PC-3 (cell line): ENCODE measurements at regions not wholly inside any gene's neighbourhood (a gene's known extent, or its start where the extent isn't known, plus 50 kb on each side); places are given as distances from the start of the nearest gene placed in this dataset.

Experiments
- EZH2 ChIP-seq: fragments of 300-600 bp; sonication (generic); IDR thresholded peaks from one replicate; pipeline ENCODE4 v1.6.1; 2017; ENCODE audit warnings: antibody characterized with exemption, mild to moderate bottlenecking, low read length; ENCODE audit not compliant: unreplicated experiment
- TF ChIP-seq, protein P1 (sequence below): fragments of 300-600 bp; sonication (generic); conservative IDR thresholded peaks from 2 replicates; pipeline ENCODE4 v1.5.1; 2017; ENCODE audit warnings: antibody characterized with exemption, low read depth, mild to moderate bottlenecking, low read length

DNA sequence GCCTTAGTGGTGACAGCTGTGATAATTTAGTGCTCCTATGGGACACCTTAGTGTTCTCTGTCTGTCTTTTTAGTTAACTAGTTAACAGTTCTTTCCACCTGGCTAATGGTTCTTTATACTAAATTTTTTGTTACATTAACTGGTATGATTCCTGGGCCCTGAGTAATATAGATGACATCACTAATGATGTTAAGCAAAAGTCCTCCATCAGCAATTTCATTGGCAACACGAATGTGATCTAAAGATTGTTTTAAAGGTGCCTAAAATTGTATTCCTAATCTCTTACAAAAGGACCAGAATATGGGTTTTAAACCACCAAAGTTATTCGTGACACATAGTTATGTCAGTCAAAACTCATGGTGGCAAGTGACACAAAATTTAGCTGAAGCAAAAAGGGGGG lies 235.3 kb downstream of the TENT4A start:
- TF ChIP-seq, protein P1, sequence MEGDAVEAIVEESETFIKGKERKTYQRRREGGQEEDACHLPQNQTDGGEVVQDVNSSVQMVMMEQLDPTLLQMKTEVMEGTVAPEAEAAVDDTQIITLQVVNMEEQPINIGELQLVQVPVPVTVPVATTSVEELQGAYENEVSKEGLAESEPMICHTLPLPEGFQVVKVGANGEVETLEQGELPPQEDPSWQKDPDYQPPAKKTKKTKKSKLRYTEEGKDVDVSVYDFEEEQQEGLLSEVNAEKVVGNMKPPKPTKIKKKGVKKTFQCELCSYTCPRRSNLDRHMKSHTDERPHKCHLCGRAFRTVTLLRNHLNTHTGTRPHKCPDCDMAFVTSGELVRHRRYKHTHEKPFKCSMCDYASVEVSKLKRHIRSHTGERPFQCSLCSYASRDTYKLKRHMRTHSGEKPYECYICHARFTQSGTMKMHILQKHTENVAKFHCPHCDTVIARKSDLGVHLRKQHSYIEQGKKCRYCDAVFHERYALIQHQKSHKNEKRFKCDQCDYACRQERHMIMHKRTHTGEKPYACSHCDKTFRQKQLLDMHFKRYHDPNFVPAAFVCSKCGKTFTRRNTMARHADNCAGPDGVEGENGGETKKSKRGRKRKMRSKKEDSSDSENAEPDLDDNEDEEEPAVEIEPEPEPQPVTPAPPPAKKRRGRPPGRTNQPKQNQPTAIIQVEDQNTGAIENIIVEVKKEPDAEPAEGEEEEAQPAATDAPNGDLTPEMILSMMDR: no peak
- no peak for TF ChIP-seq EZH2
